Hepatocyte (in vitro differentiated cells): ENCODE measurements at regions not wholly inside any gene's neighbourhood (a gene's known extent, or its start where the extent isn't known, plus 50 kb on each side); places are given as distances from the start of the nearest gene placed in this dataset.

Experiments used
- DNase-seq: peaks from one replicate; pipeline ENCODE4 v3.0.0-alpha.2; 2016; ENCODE audit warnings: low spot score
- H2AFZ ChIP-seq: fragments of 200-600 bp; sonication (generic); 2 replicates; pipeline ENCODE4 v1.6.0; 2016; ENCODE audit warnings: antibody characterized with exemption, mild to moderate bottlenecking
- H3K27ac ChIP-seq: fragments of 200-600 bp; sonication (generic); 2 replicates; pipeline ENCODE4 v1.5.1; 2016; ENCODE audit warnings: mild to moderate bottlenecking
- H3K27me3 ChIP-seq: fragments of 200-600 bp; sonication (generic); 2 replicates; pipeline ENCODE4 v1.6.1; 2016
- H3K36me3 ChIP-seq: fragments of 200-600 bp; sonication (generic); replicated peaks from 2 replicates; pipeline ENCODE4 v1.5.1; 2016; ENCODE audit warnings: low read depth; ENCODE audit not compliant: insufficient read depth
- H3K4me1 ChIP-seq: fragments of 200-600 bp; sonication (generic); 2 replicates; pipeline ENCODE4 v1.5.1; 2016; ENCODE audit warnings: mild to moderate bottlenecking, moderate library complexity; ENCODE audit not compliant: insufficient read depth
- H3K4me2 ChIP-seq: fragments of 200-600 bp; sonication (generic); 2 replicates; pipeline ENCODE4 v1.6.0; 2016
- H3K4me3 ChIP-seq: fragments of 200-600 bp; sonication (generic); 2 replicates; pipeline ENCODE4 v1.5.1; 2016; ENCODE audit warnings: mild to moderate bottlenecking
- H3K79me2 ChIP-seq: fragments of 200-600 bp; sonication (generic); 2 replicates; pipeline ENCODE4 v1.6.0; 2017; ENCODE audit warnings: mild to moderate bottlenecking
- H3K9me2 ChIP-seq: fragments of 200-600 bp; sonication (generic); replicated peaks from 2 replicates; pipeline ENCODE4 v1.6.0; 2017; ENCODE audit warnings: mild to moderate bottlenecking; ENCODE audit not compliant: insufficient read depth
- H3K9me3 ChIP-seq: fragments of 200-600 bp; sonication (generic); 2 replicates; pipeline ENCODE4 v1.5.1; 2016; ENCODE audit warnings: low read depth, mild to moderate bottlenecking
- H4K20me1 ChIP-seq: fragments of 200-600 bp; sonication (generic); 2 replicates; pipeline ENCODE4 v1.6.0; 2016; ENCODE audit warnings: mild to moderate bottlenecking; ENCODE audit not compliant: insufficient read depth, poor library complexity, severe bottlenecking
- CTCF ChIP-seq: fragments of 200-600 bp; sonication (generic); IDR thresholded peaks from 2 replicates; pipeline ENCODE4 v1.5.1; 2016; ENCODE audit warnings: antibody characterized with exemption, mild to moderate bottlenecking; ENCODE audit not compliant: poor library complexity
- EZH2 ChIP-seq: fragments of 200-600 bp; sonication (generic); IDR thresholded peaks from 2 replicates; pipeline ENCODE4 v1.6.1; 2016; ENCODE audit warnings: antibody characterized with exemption, mild to moderate bottlenecking, borderline replicate concordance
- EZH2phosphoT487 ChIP-seq: fragments of 200-600 bp; sonication (generic); IDR thresholded peaks from one replicate; pipeline ENCODE4 v1.6.1; 2018; ENCODE audit warnings: antibody characterized with exemption, mild to moderate bottlenecking, low read depth, moderate library complexity; ENCODE audit not compliant: unreplicated experiment, severe bottlenecking
- WGBS: methylation state at CpG from one replicate; pipeline ENCODE4 v1.1.6; 2016; ENCODE audit warnings: low lambda C conversion rate; ENCODE audit errors: missing lambda C conversion rate; 5-methylcytosine and 5-hydroxymethylcytosine counted together

- H4K20me1 ChIP-seq, result no peaks in the 10 kb centered on the region
- 91% methylated on average over 2 of the region's 2 CpGs for WGBS
These were observed 208.6 kb upstream of the HDDC2 start for GRCh38 chr6:125510405-125510804.

GRCh38 chr6:125511809-125512396, 210.1 kb upstream of the HDDC2 start:
- H4K20me1 ChIP-seq, result no peaks in the 10 kb centered on the region
- no peak for TF ChIP-seq CTCF
- TF ChIP-seq EZH2phosphoT487, result no peak
- TF ChIP-seq EZH2, result no peak
- no peaks in the 10 kb centered on the region for H3K79me2 ChIP-seq
- no peak overlapping the region for H2AFZ ChIP-seq
- no peak overlapping the region for H3K27ac ChIP-seq
- H3K9me2 ChIP-seq, result no peaks in the 10 kb centered on the region
- H3K4me2 ChIP-seq, result no peak overlapping the region
- H3K27me3 ChIP-seq, result no peaks in the 10 kb centered on the region
- H3K4me3 ChIP-seq, result no peak overlapping the region
- no peaks in the 10 kb centered on the region for H3K36me3 ChIP-seq
- H3K4me1 ChIP-seq, result no peaks in the 10 kb centered on the region
- WGBS, result 81% methylated on average over 2 of the region's 2 CpGs
- no peaks in the 10 kb centered on the region for H3K9me3 ChIP-seq
- no peak for DNase-seq

More at GRCh38 chr6:125510405-125510804, 208.6 kb upstream of the HDDC2 start:
- Histone ChIP-seq H3K4me1 (no peaks in the 10 kb centered on the region), H3K36me3 (no peaks in the 10 kb centered on the region), H3K27ac (no peak overlapping the region), H3K27me3 (no peaks in the 10 kb centered on the region), H3K9me2 (no peaks in the 10 kb centered on the region), H2AFZ (no peak overlapping the region), H3K4me3 (no peak overlapping the region), H3K4me2 (no peak overlapping the region), H3K9me3 (no peaks in the 10 kb centered on the region), H3K79me2 (no peaks in the 10 kb centered on the region)
- no peak for DNase-seq
- TF ChIP-seq CTCF (no peak), EZH2 (no peak), EZH2phosphoT487 (no peak)

- H3K79me2 ChIP-seq, result no peaks in the 10 kb centered on the region
- 80% methylated on average over 2 of the region's 2 CpGs for WGBS
These were observed 210.9 kb upstream of the HDDC2 start for GRCh38 chr6:125512621-125513020.

More at GRCh38 chr6:125512621-125513020, 210.9 kb upstream of the HDDC2 start:
- Histone ChIP-seq H3K9me3 (no peaks in the 10 kb centered on the region), H2AFZ (no peak overlapping the region), H3K36me3 (no peaks in the 10 kb centered on the region), H3K27me3 (no peaks in the 10 kb centered on the region), H4K20me1 (no peaks in the 10 kb centered on the region), H3K9me2 (no peaks in the 10 kb centered on the region), H3K4me3 (no peak overlapping the region), H3K27ac (no peak overlapping the region), H3K4me2 (no peak overlapping the region), H3K4me1 (no peaks in the 10 kb centered on the region)
- no peak for DNase-seq
- TF ChIP-seq EZH2 (no peak), CTCF (peak; percentile 16)
